ENCODE measurements at regions not wholly inside any gene's neighbourhood (a gene's known extent, or its start where the extent isn't known, plus 50 kb on each side); places are given as distances from the start of the nearest gene placed in this dataset.

GRCh38 chr2:53568469-53568868 is 199.1 kb upstream of the CHAC2 start:
- no peak for TF ChIP-seq CTCF (IDR thresholded peaks at IDR 0.05; ENCODE audit: low read depth, low read length)
- Histone ChIP-seq H3K36me3 (no peaks in the 10 kb centered on the region), H3K27me3 (no peaks in the 10 kb centered on the region), H3K4me1 (no peaks in the 10 kb centered on the region), H3K9me3 (no peaks in the 10 kb centered on the region), H3K4me3 (ENCODE audit: low read depth, low read length) (no peak overlapping the region)
- DNase-seq: no peak

GRCh38 chr2:53567073-53567472 is 200.5 kb upstream of the CHAC2 start:
- TF ChIP-seq CTCF (IDR thresholded peaks at IDR 0.05; ENCODE audit: low read depth, low read length): no peak

GRCh38 chr2:53562407-53562806 is 205.2 kb upstream of the CHAC2 start:
- DNase-seq: no peak
- Histone ChIP-seq H3K9me3 (no peaks in the 10 kb centered on the region), H3K4me3 (ENCODE audit: low read depth, low read length) (no peak overlapping the region), H3K36me3 (no peaks in the 10 kb centered on the region), H3K4me1 (no peaks in the 10 kb centered on the region), H3K27me3 (no peaks in the 10 kb centered on the region)
- no peak for TF ChIP-seq CTCF (IDR thresholded peaks at IDR 0.05; ENCODE audit: low read depth, low read length)

More at GRCh38 chr2:53567073-53567472, 200.5 kb upstream of the CHAC2 start:
- H3K4me3 ChIP-seq (ENCODE audit: low read depth, low read length): no peak overlapping the region
- no peaks in the 10 kb centered on the region for H3K4me1 ChIP-seq
- no peaks in the 10 kb centered on the region for H3K27me3 ChIP-seq
- no peak for DNase-seq
- no peaks in the 10 kb centered on the region for H3K9me3 ChIP-seq
- no peaks in the 10 kb centered on the region for H3K36me3 ChIP-seq

- Histone ChIP-seq H3K4me3 (ENCODE audit: low read depth, low read length) (no peak overlapping the region), H3K9me3 (no peaks in the 10 kb centered on the region), H3K27me3 (no peaks in the 10 kb centered on the region), H3K36me3 (no peaks in the 10 kb centered on the region), H3K4me1 (no peaks in the 10 kb centered on the region)
- TF ChIP-seq CTCF (IDR thresholded peaks at IDR 0.05; ENCODE audit: low read depth, low read length): no peak
- no peak for DNase-seq
Observed at GRCh38 chr2:53561155-53561554, 206.4 kb upstream of the CHAC2 start.

GRCh38 chr2:53559302-53559966 is 208.2 kb upstream of the CHAC2 start:
- TF ChIP-seq CTCF (IDR thresholded peaks at IDR 0.05; ENCODE audit: low read depth, low read length): no peak
- H3K4me3 ChIP-seq (ENCODE audit: low read depth, low read length): no peak overlapping the region
- H3K9me3 ChIP-seq: no peaks in the 10 kb centered on the region
- DNase-seq: no peak
- H3K36me3 ChIP-seq: no peaks in the 10 kb centered on the region
- no peaks in the 10 kb centered on the region for H3K4me1 ChIP-seq
- H3K27me3 ChIP-seq: no peaks in the 10 kb centered on the region

- Histone ChIP-seq H3K4me3 (ENCODE audit: low read depth, low read length) (no peak overlapping the region), H3K36me3 (no peaks in the 10 kb centered on the region), H3K4me1 (no peaks in the 10 kb centered on the region), H3K27me3 (no peaks in the 10 kb centered on the region), H3K9me3 (no peaks in the 10 kb centered on the region)
- no peak for DNase-seq
- no peak for TF ChIP-seq CTCF (IDR thresholded peaks at IDR 0.05; ENCODE audit: low read depth, low read length)
Observed at GRCh38 chr2:53558867-53559266, 208.7 kb upstream of the CHAC2 start.

All from BE2C (cell line).